H1 (cell line): ENCODE measurements at regions not wholly inside any gene's neighbourhood (a gene's known extent, or its start where the extent isn't known, plus 50 kb on each side); places are given as distances from the start of the nearest gene placed in this dataset.

Experiments used
- ASH2L ChIP-seq: fragments of 200-600, 300-600 bp; sonication (generic); IDR thresholded peaks from one replicate; pipeline ENCODE4 v1.7.1; 2017; ENCODE audit warnings: low read length
- BCL11A ChIP-seq, 2 experiments: IDR thresholded peaks; one replicate each; pipeline ENCODE4 v1.6.1; 2011; ENCODE audit warnings: low read depth in 2 of 2, low read length in 2 of 2, mild to moderate bottlenecking in 2 of 2
- CTCF ChIP-seq, 3 experiments: IDR thresholded peaks; 1 replicate in 2 of 3; 2 replicates in 1 of 3; pipeline versions ENCODE4 v1.5.1 to v1.6.1; 2011; ENCODE audit warnings: low read length in 3 of 3, mild to moderate bottlenecking in 3 of 3, inconsistent platforms in 2 of 3, low read depth in 1 of 3, moderate library complexity in 1 of 3; ENCODE audit not compliant: insufficient read depth in 1 of 3; ENCODE audit errors: control extremely low read depth in 1 of 3
- EP300 ChIP-seq, 2 experiments: IDR thresholded peaks; 1 replicate in 1 of 2; 2 replicates in 1 of 2; pipeline ENCODE4 v1.6.1; 2011 to 2012; ENCODE audit warnings: low read depth in 2 of 2, low read length in 2 of 2, mild to moderate bottlenecking in 2 of 2, borderline replicate concordance in 1 of 2, inconsistent platforms in 1 of 2, moderate library complexity in 1 of 2
- POLR2A ChIP-seq, 2 experiments: IDR thresholded peaks; 1 replicate in 1 of 2; 2 replicates in 1 of 2; pipeline ENCODE4 v1.6.1; 2011; ENCODE audit warnings: low read depth in 2 of 2, low read length in 2 of 2, mild to moderate bottlenecking in 2 of 2; ENCODE audit errors: control extremely low read depth in 1 of 2
- POLR2AphosphoS5 ChIP-seq: IDR thresholded peaks from 2 replicates; pipeline ENCODE4 v1.6.1; 2011; ENCODE audit warnings: low read depth, low read length
- RAD21 ChIP-seq, 2 experiments: IDR thresholded peaks in 1 of 2; conservative IDR thresholded peaks in 1 of 2; 2 replicates each; pipeline ENCODE4 v1.6.1; 2011; ENCODE audit warnings: low read depth in 2 of 2, low read length in 2 of 2, improper control_type of control experiment in 1 of 2, inconsistent platforms in 1 of 2, mild to moderate bottlenecking in 1 of 2, moderate library complexity in 1 of 2
- SAP30 ChIP-seq: fragments of 300-600 bp; sonication (generic); IDR thresholded peaks from 2 replicates; pipeline ENCODE4 v1.7.1; 2012; ENCODE audit warnings: low read length, moderate library complexity, mild to moderate bottlenecking, inconsistent platforms; ENCODE audit not compliant: insufficient read depth, insufficient replicate concordance
- SIRT6 ChIP-seq: IDR thresholded peaks from one replicate; pipeline ENCODE4 v1.7.1; 2012; ENCODE audit warnings: low read length, inconsistent platforms
- TAF1 ChIP-seq: IDR thresholded peaks from 2 replicates; pipeline ENCODE4 v1.6.1; 2011; ENCODE audit warnings: mild to moderate bottlenecking, low read depth, low read length
- USF2 ChIP-seq: IDR thresholded peaks from 2 replicates; pipeline ENCODE4 v1.6.1; 2011; ENCODE audit warnings: low read length, improper control_type of control experiment
- YY1 ChIP-seq: IDR thresholded peaks from 2 replicates; pipeline ENCODE4 v1.6.1; 2011; ENCODE audit warnings: low read depth, mild to moderate bottlenecking, low read length

GRCh38 chr10:128422190-128422589 lies 296.0 kb upstream of the MKI67 start:
- no peak for TF ChIP-seq POLR2A (IDR thresholded peaks at IDR 0.05; ENCODE audit: control extremely low read depth in 1 of 2, low read depth in 2 of 2, low read length in 2 of 2)
- no peak for TF ChIP-seq ASH2L
- no peak for TF ChIP-seq TAF1
- TF ChIP-seq CTCF (IDR thresholded peaks at IDR 0.05; ENCODE audit: control extremely low read depth in 1 of 3, insufficient read depth in 1 of 3, low read depth in 1 of 3, low read length in 3 of 3): no peak
- no peak for TF ChIP-seq BCL11A (IDR thresholded peaks at IDR 0.05; ENCODE audit: low read depth in 2 of 2, low read length in 2 of 2)
- TF ChIP-seq RAD21 (IDR thresholded peaks at IDR 0.05 in 1 of 2, conservative IDR thresholded peaks at IDR 0.05 in 1 of 2; ENCODE audit: low read depth in 2 of 2, low read length in 2 of 2): no peak
- no peak for TF ChIP-seq SIRT6
- TF ChIP-seq POLR2AphosphoS5: no peak
- no peak for TF ChIP-seq EP300 (IDR thresholded peaks at IDR 0.05; ENCODE audit: borderline replicate concordance in 1 of 2, low read depth in 2 of 2, low read length in 2 of 2)
- no peak for TF ChIP-seq YY1
- no peak for TF ChIP-seq USF2
- TF ChIP-seq SAP30: no peak
